ENCODE measurements at regions not wholly inside any gene's neighbourhood (a gene's known extent, or its start where the extent isn't known, plus 50 kb on each side); places are given as distances from the start of the nearest gene placed in this dataset.

- Histone ChIP-seq H4K91ac (ENCODE audit: insufficient read depth, low read depth, low read length) (no peak overlapping the region), H3K36me3 (ENCODE audit: control insufficient read depth, insufficient read depth, low read length) (no peaks in the 10 kb centered on the region), H2AK5ac (ENCODE audit: low read depth, low read length) (no peak overlapping the region), H3K4ac (ENCODE audit: low read depth, low read length) (no peak overlapping the region), H3K4me2 (ENCODE audit: low read depth, low read length) (no peak overlapping the region), H2BK15ac (ENCODE audit: low read depth, low read length) (no peak overlapping the region), H3K27me3 (ENCODE audit: control insufficient read depth, insufficient read depth, low read length) (no peaks in the 10 kb centered on the region), H3K9me1 (ENCODE audit: insufficient read depth, low read length) (no peaks in the 10 kb centered on the region), H3K9ac (ENCODE audit: low read depth, low read length) (no peak overlapping the region), H4K8ac (ENCODE audit: low read depth in 2 of 2, low read length in 2 of 2) (no peak overlapping the region), H2AFZ (replicated peaks; ENCODE audit: low read length, poor library complexity) (no peak overlapping the region), H3K4me1 (ENCODE audit: control insufficient read depth, insufficient read depth, low read length) (no peaks in the 10 kb centered on the region), H3K18ac (ENCODE audit: low read depth, low read length) (no peak overlapping the region), H3K56ac (ENCODE audit: extremely low read depth, insufficient read depth, low read length) (no peak overlapping the region), H3K4me3 (ENCODE audit: insufficient read depth, low read depth, low read length) (no peak overlapping the region), H3K14ac (replicated peaks; ENCODE audit: low read depth, low read length) (no peak overlapping the region), H3K23ac (ENCODE audit: low read depth, low read length) (no peak overlapping the region), H3K79me1 (ENCODE audit: low read depth in 1 of 2, low read length in 2 of 2) (no peaks in the 10 kb centered on the region), H4K5ac (ENCODE audit: low read depth, low read length) (no peak overlapping the region), H2AK9ac (replicated peaks; ENCODE audit: low read depth, low read length, poor library complexity) (no peak overlapping the region), H4K20me1 (ENCODE audit: insufficient read depth, low read length) (no peaks in the 10 kb centered on the region), H3K27ac (ENCODE audit: insufficient read depth, low read length) (no peak overlapping the region), H2BK20ac (ENCODE audit: low read depth, low read length) (no peak overlapping the region), H3K9me3 (ENCODE audit: control insufficient read depth, insufficient read depth, low read length) (peaks cover 36% of the 10 kb centered on the region), H2BK120ac (ENCODE audit: low read depth, low read length) (no peak overlapping the region), H2BK5ac (ENCODE audit: low read depth, low read length, poor library complexity, severe bottlenecking) (no peak overlapping the region)
- 0% methylated on average over 1 of the region's 10 CpGs; no CpG with 5 or more reads in 1 of the 2 experiments for WGBS, 2 experiments (ENCODE audit: extremely low coverage in 2 of 2, insufficient read length in 1 of 2)
- ChIA-PET POLR2A (ENCODE audit: unreplicated experiment) (no interaction called here), CTCF (no interaction called here)
- intact Hi-C loops (cut with micrococcal nuclease) (no loop called here), dilution Hi-C loops (cut with HindIII; ENCODE audit: low sequenced_read_pairs, unreplicated experiment) (no loop called here), in situ Hi-C loops (cut with MboI; ENCODE audit: low sequenced_read_pairs) (no loop called here)
- DNase-seq = no peak
- BruUV-seq (replicated peaks) = no TSS peak
- no peak for TF ChIP-seq CHD1 (IDR thresholded peaks at IDR 0.05; ENCODE audit: low read depth, low read length)
- no peak for TF ChIP-seq RCOR1 (IDR thresholded peaks at IDR 0.05; ENCODE audit: insufficient replicate concordance, low read length)
- no peak for TF ChIP-seq CEBPB (IDR thresholded peaks at IDR 0.05; ENCODE audit: low read depth, low read length)
- TF ChIP-seq NFE2L2 (IDR thresholded peaks at IDR 0.05; ENCODE audit: low read depth, low read length) = no peak
- no peak for TF ChIP-seq CTCF (conservative IDR thresholded peaks at IDR 0.05; ENCODE audit: low read depth, low read length)
- no peak for TF ChIP-seq MXI1 (IDR thresholded peaks at IDR 0.05; ENCODE audit: borderline replicate concordance, low read depth, low read length)
- TF ChIP-seq MAFK (IDR thresholded peaks at IDR 0.05; ENCODE audit: low read depth, low read length) = no peak
- no peak for TF ChIP-seq BHLHE40 (IDR thresholded peaks at IDR 0.05; ENCODE audit: low read depth, low read length)
- TF ChIP-seq SMC3 (IDR thresholded peaks at IDR 0.05; ENCODE audit: low read depth, low read length) = no peak
- no peak for ATAC-seq (ENCODE audit: low read depth)
These were observed 104.4 kb upstream of the TMEM132D start for GRCh38 chr12:130008241-130008640.

Data from IMR-90 (cell line).